Stomach (tissue), 8 donors: ENCODE measurements at regions not wholly inside any gene's neighbourhood (a gene's known extent, or its start where the extent isn't known, plus 50 kb on each side); places are given as distances from the start of the nearest gene placed in this dataset.

Experiments used
- DNase-seq, 2 donors: peaks; one replicate each; pipeline versions ENCODE4 v3.0.0 to v3.0.0-alpha.2; 2013 to 2019
- H3K27ac ChIP-seq, 5 donors: fragments of 200-600 bp in 4 of 5; sonication (generic) in 4 of 5; one replicate each; pipeline ENCODE4 v1.5.1; 2013 to 2019; ENCODE audit warnings: mild to moderate bottlenecking in 1 of 5, moderate library complexity in 1 of 5
- H3K27me3 ChIP-seq, 3 donors: fragments of 200-600 bp; sonication (generic); one replicate each; pipeline ENCODE4 v1.5.1; 2017 to 2019; ENCODE audit warnings: mixed run types in 1 of 3
- H3K36me3 ChIP-seq, 4 donors: fragments of 200-600 bp; sonication (generic); 1 replicate in 3 of 4; 2 replicates in 1 of 4; pipeline ENCODE4 v1.5.1; 2016 to 2019
- H3K4me1 ChIP-seq, 4 donors: fragments of 200-600 bp; sonication (generic); one replicate each; pipeline ENCODE4 v1.5.1; 2016 to 2019
- H3K4me3 ChIP-seq, 4 donors: fragments of 200-600 bp; sonication (generic) in 3 of 4; one replicate each; pipeline ENCODE4 v1.5.1; 2016 to 2019; ENCODE audit warnings: mild to moderate bottlenecking in 1 of 4
- H3K9me3 ChIP-seq, 4 donors: fragments of 200-600 bp; sonication (generic); one replicate each; pipeline ENCODE4 v1.5.1; 2016 to 2019
- EP300 ChIP-seq: sonication (generic); formaldehyde crosslinking; IDR thresholded peaks from one replicate; pipeline ENCODE4 v1.6.1; 2017; ENCODE audit warnings: antibody characterized with exemption
- POLR2A ChIP-seq, 4 donors: fragments of 450-650 bp; IDR thresholded peaks; one replicate each; pipeline ENCODE4 v1.6.1; 2016; ENCODE audit warnings: antibody characterized with exemption in 4 of 4, control low read depth in 2 of 4, mild to moderate bottlenecking in 1 of 4, moderate library complexity in 1 of 4
- POLR2AphosphoS5 ChIP-seq, 3 donors: sonication (generic); formaldehyde crosslinking; IDR thresholded peaks; one replicate each; pipeline ENCODE4 v1.6.1; 2016; ENCODE audit warnings: antibody characterized with exemption in 3 of 3
- WGBS, 5 donors: extraction: QIAGEN DNeasy Blood & Tissue Kit in 3 of 5; methylation state at CpG; one replicate each; pipeline versions ENCODE4 v1.1.5 to v1.1.7; 2013 to 2018; 5-methylcytosine and 5-hydroxymethylcytosine counted together
- intact Hi-C: fragments of 100-400 bp; cut with DNase I; formaldehyde crosslinking; loops from one replicate; pipeline ENCODE4 v1.15.1; 2023; ENCODE audit warnings: low total_unique reads
- TF ChIP-seq, protein P1 (sequence below), 7 experiments: fragments of 450-650 bp in 4 of 7; fragments of 200-600 bp in 3 of 7; sonication (generic) in 3 of 7; IDR thresholded peaks; one replicate each; pipeline ENCODE4 v1.5.1; 2016 to 2019; ENCODE audit warnings: antibody characterized with exemption in 7 of 7, control low read depth in 2 of 7, mild to moderate bottlenecking in 1 of 7
- donor health status: healthy with polysubstance abuse.
- donor health status: Bipolar disorder and iron deficiency.
- donor health status: healthy.

DNA sequence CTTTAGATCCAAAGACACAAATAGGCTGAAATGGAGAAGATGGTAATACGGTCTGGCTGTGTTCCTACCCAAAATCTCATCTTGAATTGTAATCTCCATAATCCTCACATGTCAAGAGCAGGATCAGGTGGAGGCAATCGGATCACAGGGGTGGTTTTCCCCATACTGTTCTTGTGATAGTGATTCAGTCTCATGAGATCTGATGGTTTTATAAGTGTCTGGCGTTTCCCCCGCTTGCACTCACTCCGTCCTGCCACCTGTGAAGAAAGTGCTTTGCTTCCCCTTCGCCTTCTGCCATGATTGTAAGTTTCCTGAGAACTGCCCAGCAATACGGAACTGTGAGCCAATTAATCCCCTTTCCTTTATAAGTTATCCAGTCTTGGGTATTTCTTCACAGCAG is 1795.5 kb upstream of the FLRT2 start:
- Histone ChIP-seq H3K27me3 (no peaks in the 10 kb centered on the region), H3K27ac (no peak overlapping the region), H3K9me3 (no peaks in the 10 kb centered on the region), H3K4me3 (no peak overlapping the region), H3K36me3 (no peaks in the 10 kb centered on the region), H3K4me1 (no peaks in the 10 kb centered on the region)
- WGBS, 5 donors = 71 to 83% (median 77%) methylated on average over 7 of the region's 7 CpGs
- DNase-seq = no peak
- intact Hi-C loops = no loop called here
- TF ChIP-seq, protein P1, sequence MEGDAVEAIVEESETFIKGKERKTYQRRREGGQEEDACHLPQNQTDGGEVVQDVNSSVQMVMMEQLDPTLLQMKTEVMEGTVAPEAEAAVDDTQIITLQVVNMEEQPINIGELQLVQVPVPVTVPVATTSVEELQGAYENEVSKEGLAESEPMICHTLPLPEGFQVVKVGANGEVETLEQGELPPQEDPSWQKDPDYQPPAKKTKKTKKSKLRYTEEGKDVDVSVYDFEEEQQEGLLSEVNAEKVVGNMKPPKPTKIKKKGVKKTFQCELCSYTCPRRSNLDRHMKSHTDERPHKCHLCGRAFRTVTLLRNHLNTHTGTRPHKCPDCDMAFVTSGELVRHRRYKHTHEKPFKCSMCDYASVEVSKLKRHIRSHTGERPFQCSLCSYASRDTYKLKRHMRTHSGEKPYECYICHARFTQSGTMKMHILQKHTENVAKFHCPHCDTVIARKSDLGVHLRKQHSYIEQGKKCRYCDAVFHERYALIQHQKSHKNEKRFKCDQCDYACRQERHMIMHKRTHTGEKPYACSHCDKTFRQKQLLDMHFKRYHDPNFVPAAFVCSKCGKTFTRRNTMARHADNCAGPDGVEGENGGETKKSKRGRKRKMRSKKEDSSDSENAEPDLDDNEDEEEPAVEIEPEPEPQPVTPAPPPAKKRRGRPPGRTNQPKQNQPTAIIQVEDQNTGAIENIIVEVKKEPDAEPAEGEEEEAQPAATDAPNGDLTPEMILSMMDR (IDR thresholded peaks at IDR 0.05) = no peak

DNA sequence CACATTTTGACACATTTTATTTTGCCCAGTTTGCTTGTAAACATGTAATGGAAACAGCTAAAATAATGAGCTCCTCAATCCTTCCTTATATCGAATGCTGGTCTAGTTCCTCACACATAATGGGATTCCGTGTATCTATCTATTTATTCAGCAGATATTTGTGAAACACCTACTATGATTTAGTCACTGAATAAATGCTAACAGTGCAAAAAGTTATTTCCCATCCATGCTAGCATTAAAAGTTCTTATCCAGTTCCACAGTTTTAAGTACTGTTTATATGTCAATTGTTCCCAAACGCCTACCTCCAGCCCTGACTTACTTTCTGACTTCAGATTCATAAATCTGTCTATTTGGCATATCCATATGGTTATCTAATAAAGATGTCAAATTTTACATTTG is 1788.7 kb upstream of the FLRT2 start:
- TF ChIP-seq POLR2AphosphoS5 (IDR thresholded peaks at IDR 0.05) = no peak
- TF ChIP-seq POLR2A (IDR thresholded peaks at IDR 0.05) = no peak
- TF ChIP-seq, protein P1 (IDR thresholded peaks at IDR 0.05) = no peak
- TF ChIP-seq EP300 = no peak
- no peaks in the 10 kb centered on the region for H3K4me1 ChIP-seq
- H3K27me3 ChIP-seq = no peaks in the 10 kb centered on the region
- H3K9me3 ChIP-seq = no peaks in the 10 kb centered on the region
- 80 to 93% (median 84%) methylated on average over 3 of the region's 3 CpGs for whole genome bisulfite sequencing, 5 donors
- H3K36me3 ChIP-seq = no peaks in the 10 kb centered on the region
- intact Hi-C loops = no loop called here
- DNase-seq = no peak
- no peak overlapping the region for H3K4me3 ChIP-seq
- H3K27ac ChIP-seq = no peak overlapping the region

DNA sequence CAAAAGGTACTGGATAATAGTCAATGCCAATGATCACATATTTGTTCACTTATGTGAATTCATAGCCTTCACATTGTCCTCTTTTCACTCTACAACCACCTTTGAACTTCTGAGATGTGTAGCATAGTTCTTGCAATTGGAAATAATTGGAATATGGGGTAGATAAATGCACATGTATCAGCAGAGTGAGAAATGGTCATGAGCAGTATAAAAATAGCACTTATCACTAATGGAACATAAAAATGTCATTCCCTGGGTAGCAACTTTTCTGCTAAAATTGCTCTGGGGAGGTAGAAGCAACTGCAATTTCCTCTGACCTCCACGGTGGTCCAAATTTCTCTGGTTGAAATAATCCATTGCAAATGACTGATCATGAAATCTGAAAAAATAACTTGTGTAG is 1785.7 kb upstream of the FLRT2 start:
- no peak overlapping the region for H3K4me3 ChIP-seq
- WGBS, 5 donors = 76 to 97% (median 95%) methylated on average over 1 of the region's 1 CpG

DNA sequence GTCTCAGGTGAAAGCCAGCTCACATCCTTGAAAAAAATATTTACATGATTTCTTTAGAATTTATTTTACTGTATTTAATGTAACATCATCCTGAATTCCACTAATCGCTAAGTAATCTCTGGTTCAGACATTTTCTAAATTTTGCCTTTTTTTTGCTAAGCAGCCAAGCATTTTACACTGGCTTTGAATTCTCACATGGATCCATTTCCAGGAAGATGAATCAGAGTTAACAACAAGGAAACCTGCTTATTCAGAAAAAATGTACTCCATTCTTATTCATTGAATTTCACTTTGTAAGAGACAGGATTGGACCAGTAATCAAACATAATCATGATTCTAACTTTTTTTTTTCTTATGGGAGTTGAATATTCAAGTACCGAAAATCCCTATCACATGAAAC is 1785.1 kb upstream of the FLRT2 start:
- no peaks in the 10 kb centered on the region for H3K4me1 ChIP-seq
- H3K9me3 ChIP-seq = no peaks in the 10 kb centered on the region
- H3K4me3 ChIP-seq = no peak overlapping the region
- no peaks in the 10 kb centered on the region for H3K36me3 ChIP-seq
- H3K27me3 ChIP-seq = no peaks in the 10 kb centered on the region
- intact Hi-C loops = no loop called here
- DNase-seq = no peak
- H3K27ac ChIP-seq = no peak overlapping the region
- WGBS, 5 donors = 90 to 97% (median 95%) methylated on average over 2 of the region's 2 CpGs
- no peak for TF ChIP-seq EP300
- TF ChIP-seq POLR2A (IDR thresholded peaks at IDR 0.05) = no peak
- TF ChIP-seq, protein P1 (IDR thresholded peaks at IDR 0.05) = no peak
- TF ChIP-seq POLR2AphosphoS5 (IDR thresholded peaks at IDR 0.05) = no peak

More for the DNA sequence above, 1785.7 kb upstream of the FLRT2 start:
- H3K27me3 ChIP-seq = no peaks in the 10 kb centered on the region
- TF ChIP-seq EP300 (no peak), POLR2A (IDR thresholded peaks at IDR 0.05) (no peak), POLR2AphosphoS5 (IDR thresholded peaks at IDR 0.05) (no peak)
- TF ChIP-seq, protein P1 (IDR thresholded peaks at IDR 0.05) = no peak
- intact Hi-C loops = no loop called here
- H3K36me3 ChIP-seq = no peaks in the 10 kb centered on the region
- H3K4me1 ChIP-seq = no peaks in the 10 kb centered on the region
- no peak overlapping the region for H3K27ac ChIP-seq
- no peaks in the 10 kb centered on the region for H3K9me3 ChIP-seq
- DNase-seq = no peak

DNA sequence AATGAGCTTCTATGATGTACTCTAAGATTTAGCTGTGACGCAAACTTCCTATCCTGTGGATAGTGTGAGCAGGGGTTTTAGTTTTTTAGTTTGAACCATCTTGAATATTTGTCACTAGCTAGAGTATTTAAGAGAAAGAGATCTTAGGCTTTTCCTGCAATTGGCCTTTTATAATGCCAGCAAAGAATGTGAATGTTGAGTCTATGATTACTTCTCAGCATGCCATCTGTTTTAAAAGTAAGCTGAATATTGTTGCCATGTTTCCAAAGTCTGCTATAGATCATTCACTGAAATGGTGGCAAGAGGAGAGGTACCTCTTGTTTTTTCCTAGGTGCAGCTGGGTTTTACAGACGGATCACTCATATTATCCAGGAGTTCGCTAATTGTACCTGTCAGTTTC is 1783.6 kb upstream of the FLRT2 start:
- H3K9me3 ChIP-seq = no peaks in the 10 kb centered on the region
- 90 to 93% (median 91%) methylated on average over 3 of the region's 3 CpGs for WGBS, 5 donors
- H3K4me3 ChIP-seq = no peak overlapping the region
- H3K4me1 ChIP-seq = no peaks in the 10 kb centered on the region
- intact Hi-C loops = no loop called here
- TF ChIP-seq, protein P1 (IDR thresholded peaks at IDR 0.05) = no peak
- H3K27ac ChIP-seq = no peak overlapping the region
- H3K27me3 ChIP-seq = no peaks in the 10 kb centered on the region
- DNase-seq = no peak
- H3K36me3 ChIP-seq = no peaks in the 10 kb centered on the region
